Middle frontal gyrus (tissue), 1 donor: ENCODE measurements at regions not wholly inside any gene's neighbourhood (a gene's known extent, or its start where the extent isn't known, plus 50 kb on each side); places are given as distances from the start of the nearest gene placed in this dataset.
"Not testable (repeated sequence)": the region's sequence is repeated elsewhere in the genome, so short reads cannot be mapped to it uniquely, and the experiment has no call there.

Source experiments
- DNase-seq: peaks from one replicate; pipeline ENCODE4 v3.0.0-alpha.2; 2015; ENCODE audit warnings: low spot score; ENCODE audit errors: extremely low spot score

DNA sequence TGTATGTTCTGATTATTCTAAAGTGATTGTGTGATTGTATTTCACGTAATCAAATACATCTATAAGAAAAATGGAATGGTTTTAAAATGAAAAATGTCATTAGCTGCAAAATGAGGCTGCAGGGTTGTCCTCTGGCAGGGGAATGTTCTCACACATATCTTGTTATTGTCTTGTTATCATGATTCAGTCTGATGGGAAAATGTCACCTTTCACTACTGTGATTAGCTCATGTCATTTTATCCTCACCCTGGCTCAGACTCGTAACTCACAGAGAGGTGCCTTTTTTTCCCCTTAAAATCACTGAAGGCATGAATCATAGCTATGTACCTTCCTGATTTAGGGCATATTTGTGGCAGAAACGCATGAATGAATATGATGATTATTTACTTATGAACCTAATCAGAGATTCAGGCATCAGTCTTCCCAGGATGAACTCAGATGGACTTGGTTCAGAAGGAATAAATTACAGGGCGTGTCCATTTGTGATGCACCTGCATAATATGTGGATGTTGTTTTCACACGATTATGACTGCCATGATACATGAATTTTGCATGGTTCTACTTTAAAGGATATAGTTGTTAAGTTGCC is 1339.2 kb downstream of the AACS start:
- no peak for DNase-seq

DNA sequence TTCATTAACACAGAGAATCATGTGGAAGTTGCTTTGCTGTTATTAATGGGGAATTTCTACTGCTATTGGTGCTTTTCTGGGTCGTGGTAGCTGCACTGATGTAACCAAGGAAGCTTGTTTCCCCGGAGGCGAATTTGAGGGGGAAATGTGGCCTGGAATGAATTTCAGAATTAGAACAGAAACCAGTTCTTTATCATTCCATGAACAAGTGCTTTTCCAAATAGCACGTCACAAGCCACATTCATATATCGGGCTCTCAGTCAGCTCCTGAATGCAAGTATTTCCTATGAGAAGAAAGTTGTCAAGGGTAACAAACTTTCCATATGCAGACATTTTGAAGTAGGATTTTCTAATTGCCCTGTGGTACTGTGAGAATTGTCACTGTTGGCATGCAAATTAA is 1353.2 kb downstream of the AACS start:
- DNase-seq, result no peak

DNA sequence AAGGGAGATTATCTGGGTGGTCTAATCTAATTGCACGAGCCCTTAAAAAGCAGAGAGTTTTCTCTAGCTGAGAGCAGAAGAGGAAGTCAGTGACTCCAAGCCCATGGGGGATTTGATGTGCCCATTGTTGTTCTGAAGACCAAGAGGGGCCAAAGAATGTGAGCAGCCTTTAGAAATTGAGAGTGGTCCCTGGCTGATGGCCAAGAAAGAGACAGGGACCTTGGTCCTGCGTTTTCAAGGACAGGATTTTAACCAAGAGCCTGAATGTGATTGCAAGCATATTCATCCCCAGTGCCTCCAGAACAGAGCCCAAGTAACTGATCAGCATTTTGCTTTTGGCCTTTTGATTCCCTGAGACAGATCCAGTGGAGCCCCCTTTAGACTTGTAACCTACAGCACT is 1353.9 kb downstream of the AACS start:
- DNase-seq, result no peak

DNA sequence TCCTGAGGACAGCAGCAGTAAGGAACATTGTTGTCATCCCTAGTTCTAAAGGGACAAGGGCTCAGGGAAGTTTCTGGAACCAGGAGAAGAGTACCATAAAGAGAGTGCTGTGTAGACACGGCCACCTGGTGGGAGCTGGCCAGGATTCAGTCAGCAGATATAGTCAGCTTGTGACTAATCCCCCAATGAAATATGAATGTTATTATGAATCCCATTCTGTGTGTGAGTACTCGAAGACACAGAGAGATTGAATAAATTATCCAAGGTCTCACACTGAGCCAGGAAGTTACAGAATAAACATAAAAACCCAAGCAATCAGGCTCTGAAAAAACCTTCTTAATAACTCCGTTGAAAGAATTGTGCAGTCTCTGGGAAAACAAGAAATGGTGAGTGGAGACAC is 1359.5 kb downstream of the AACS start:
- DNase-seq, result no peak

DNA sequence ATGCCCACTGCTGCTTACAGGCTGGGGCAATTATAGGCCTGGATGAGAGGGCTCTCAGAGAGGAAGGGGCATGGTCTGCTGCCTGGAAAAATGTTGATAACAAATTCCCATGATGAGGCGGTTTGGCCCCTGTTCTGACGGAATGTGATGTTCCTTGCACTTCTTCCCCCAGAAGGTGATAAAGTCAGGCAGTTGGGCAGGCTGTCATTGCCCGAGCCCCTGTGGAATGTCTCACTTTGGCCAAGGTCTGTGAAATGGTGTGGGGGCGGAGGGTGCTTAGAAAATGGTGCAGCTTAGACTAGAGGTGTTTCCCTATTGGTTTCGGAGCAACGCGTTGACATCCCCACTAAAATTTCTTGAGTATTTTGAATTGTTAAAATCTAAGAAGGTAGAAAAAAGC is 1360.0 kb downstream of the AACS start:
- no peak for DNase-seq

DNA sequence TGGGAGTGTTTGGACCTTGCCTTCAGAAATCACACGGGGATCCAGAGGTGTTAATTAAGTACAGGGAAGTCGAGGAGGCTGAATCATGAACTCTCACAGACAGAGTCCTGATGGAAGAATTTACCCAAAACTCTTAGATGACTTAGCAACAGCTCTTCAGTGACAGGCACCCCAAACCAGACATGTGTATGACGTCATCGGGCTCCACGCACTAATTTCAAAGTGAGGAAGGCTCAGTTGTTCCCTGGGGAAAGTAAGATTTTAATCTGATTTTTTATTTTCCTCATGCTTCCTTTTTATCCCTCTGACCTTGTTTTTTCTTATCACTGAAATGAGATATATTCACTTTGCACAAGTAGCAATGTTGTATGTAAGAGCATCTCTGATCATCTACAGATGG is 1363.5 kb downstream of the AACS start:
- no peak for DNase-seq

DNA sequence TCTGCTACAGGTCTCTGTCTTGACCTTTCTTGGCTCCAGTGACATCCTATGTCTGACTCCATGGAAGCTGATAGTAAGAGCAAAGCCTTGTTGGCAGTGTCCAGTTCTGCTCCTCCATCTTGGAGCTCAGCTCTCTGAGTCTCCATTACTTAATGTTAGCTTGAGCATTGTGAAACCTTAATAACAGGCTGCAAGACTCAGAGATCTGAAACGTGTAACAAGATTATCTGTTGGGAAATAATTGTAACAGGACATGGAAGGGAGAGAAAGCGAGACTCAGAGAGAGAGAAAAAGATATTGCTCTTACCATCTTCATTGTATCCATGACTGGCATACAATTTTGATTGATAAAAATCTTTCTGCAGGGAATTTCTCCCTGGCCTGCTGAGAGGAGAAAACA is 1365.7 kb downstream of the AACS start:
- DNase-seq, result no peak

DNA sequence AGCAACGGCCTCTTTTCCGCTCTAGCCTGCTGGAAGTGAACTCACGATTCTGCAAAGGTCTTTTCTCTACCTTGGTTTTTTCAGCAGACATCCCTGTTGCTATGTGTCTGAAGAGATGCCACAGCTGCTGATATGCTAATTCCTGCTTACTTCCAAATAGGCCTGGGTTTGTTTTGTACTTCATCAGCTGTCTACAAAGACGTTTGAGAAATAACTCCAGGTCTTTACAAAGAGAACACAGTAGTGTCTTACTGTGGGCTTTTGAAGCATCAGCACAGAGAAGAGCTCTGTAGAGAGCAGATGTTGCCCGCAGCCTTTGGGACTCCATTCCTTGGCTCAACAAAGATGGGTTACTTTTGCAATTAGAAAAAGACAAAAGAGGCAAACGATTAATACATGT is 1366.5 kb downstream of the AACS start:
- no peak for DNase-seq

DNA sequence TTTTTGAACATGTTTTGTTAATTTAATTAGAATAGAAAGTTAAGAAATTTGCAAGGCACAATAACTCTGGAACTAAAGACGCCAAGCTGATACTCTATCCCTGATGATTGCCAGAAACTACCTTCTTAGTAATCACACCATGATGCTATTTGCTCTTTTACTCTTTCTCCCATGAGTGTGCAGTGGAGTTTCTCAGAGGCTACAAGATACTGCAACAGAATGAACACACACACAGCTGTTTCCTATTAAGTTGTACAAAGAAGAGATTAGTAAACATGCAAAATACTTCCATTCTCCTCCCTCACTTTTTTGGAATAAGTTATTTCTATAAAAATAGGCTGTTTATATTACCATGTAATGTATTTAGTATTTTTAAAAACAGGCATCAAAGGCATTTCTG is 1367.5 kb downstream of the AACS start:
- no peak for DNase-seq

DNA sequence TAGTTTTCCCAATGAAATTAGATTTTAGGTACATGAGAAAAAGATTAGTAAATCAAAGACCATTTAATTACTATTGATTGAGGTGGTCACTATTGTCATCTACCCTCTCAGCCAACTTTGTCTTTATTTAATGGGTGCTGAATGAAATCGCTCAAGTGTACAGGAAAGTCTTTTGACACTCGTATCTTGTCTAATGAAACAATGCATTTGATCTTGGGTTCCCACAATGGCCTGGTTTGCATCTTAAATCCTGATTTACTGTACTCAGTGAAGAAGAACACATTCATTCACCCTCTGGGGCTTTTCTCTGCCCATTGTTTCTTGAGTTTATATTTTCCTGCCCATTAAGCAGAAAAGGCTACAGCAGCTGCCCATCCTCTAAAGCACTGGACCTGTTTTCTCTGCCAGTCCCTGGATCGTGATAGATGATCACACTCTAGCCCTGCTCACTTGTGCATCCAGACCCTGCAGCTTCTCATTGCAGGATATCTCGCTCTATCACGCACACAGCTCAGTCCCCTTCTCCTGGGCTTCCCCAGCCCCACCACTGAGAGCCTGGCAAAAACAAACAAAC is 1369.3 kb downstream of the AACS start:
- no peak for DNase-seq

DNA sequence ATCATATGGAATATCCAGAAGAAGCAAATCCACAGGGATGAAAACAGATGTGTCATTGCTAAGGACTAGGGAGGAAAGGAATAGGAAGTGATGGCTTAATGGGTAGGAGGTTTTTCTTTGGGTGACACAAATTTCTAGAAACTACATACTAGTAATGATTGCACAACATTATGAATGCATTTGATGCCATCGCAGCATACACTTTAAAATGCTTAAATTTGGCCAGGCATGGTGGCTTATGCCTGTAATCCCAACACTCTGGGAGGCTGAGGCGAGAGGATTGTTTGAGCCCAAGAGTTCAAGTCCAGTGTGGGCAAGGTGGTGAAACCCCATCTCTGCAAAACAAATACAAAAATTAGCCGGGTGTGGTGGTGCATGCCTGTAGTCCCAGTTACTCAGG is 1370.8 kb downstream of the AACS start:
- no peak for DNase-seq

DNA sequence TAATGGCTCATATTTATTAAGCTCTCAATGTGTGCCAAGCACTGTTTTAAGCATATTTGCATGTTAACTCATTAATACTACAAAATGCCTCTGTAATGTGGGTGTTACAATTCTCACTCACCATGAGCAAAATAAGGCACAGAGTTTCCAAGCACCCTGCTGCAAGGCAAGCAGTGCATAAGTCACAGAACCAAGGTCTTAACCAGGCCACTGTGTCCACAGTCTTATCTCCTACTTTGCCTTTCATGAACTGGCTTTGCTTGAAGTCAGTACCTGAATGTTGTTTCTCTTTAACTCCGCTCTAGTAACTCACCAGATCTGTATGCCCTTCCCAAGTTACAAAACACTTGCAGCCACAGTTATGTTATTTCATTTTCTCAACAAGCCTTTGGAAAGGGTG is 1372.7 kb downstream of the AACS start:
- DNase-seq, result no peak

DNA sequence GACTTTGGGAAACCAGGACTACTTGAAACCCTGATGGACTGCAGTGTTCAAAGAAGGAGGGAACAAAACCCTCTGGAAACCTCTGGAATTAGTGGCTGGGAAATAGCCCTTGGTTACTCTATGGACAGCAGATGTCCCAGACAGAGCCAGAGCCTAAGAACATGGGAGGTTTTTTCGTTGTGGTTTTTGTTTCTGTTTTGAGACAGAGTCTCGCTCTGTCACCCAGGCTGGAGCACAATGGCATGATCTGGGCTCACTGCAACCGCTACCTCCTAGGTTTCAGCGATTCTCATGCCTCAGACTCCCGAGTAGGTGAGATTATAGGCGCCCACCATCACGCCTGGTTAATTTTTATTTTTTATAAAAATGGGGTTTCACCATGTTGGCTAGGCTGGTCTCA is 1378.7 kb downstream of the AACS start:
- DNase-seq, result no peak

DNA sequence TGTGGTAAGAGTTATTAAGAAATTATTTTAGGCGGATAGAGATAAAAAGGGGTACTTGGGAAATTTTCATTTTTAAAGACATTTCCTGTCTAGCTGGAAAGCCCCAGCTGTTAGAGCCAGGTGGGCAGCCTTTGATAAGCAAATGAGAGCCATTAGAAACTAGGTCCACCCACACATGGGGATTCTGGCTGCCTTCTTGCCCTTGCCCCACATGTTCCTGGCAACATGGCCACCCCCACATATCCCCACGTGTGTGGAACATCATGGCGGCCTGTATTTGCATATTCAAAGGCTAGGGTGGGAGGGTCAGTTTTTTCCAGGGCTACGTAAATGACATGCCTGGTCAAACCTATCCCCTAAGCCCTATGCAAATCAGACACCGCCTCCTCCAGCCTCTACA is 1382.1 kb downstream of the AACS start:
- DNase-seq, result no peak

DNA sequence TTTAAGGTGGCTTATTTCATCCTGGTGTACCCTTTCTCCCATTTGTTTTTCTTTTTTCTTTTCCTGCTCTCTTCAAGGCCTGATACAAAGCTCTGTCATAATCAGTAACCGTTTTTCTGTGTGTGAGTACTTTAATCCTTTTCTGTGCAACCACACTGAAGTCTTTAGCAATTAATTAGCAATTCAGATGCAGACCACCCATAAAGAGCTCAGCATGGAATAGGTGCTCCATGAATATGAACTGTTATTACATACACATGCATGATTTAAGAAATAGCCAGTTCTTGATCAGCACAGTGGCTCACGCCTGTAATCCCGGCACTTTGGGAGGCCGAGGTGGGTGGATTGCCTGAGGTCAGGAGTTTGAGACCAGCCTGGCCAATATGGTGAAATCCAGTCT is 1386.6 kb downstream of the AACS start:
- DNase-seq, result no peak

DNA sequence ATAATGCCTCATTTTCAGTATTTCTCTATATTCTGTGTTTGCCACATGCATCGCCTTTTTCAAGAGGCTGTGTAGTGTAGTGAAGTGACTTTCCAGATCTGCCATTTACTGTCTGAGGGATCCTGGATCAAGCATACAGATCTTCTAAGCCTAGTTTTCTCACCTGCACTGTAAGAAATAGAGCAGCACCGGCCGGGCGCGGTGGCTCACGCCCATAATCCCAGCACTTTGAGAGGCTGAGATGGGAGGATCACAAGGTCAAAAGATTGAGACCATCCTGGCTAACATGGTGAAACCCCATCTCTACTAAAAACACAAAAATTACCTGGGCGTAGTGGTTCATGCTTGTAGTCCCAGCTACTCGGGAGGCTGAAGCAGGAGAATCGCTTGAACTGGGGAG is 1387.5 kb downstream of the AACS start:
- not testable (repeated sequence) for DNase-seq

DNA sequence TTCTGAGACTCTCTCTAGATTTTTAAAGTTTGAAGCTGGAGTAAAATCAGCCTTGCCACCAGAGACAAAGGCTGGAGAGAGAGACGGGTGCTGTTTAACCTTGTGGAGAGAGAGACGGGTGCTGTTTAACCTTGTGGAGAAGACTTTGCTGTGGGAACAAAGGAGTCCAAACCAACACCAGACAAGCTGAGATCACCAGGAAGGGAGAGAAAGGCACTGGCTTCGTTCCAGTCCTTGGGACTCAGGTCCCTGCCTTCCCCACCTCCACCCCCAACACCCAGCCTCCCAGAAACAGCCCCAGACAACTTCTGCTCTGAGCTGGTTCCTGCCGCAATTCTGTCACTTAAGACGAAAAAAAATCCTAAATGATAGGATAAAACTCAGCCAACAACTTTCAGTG is 1389.3 kb downstream of the AACS start:
- no peak for DNase-seq

DNA sequence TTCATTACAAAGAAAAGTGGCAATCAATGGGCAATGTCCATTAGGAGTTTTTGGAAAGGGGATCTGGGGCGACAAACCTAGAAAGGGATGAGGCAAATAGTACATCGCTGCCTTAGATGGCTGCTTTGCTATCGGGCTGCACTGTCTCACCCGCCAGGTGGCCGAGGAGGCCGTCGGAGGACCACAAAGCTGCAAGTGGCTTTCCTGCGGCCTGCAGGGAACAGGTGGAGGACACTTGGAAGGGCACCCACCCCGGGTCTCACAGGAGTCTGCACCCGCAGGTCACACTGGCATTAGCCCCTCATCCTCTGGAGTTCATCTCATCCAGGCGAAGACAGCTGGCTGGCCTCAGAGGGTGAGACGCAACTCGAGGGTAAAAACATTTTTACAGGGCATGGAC is 1392.5 kb downstream of the AACS start:
- no peak for DNase-seq

DNA sequence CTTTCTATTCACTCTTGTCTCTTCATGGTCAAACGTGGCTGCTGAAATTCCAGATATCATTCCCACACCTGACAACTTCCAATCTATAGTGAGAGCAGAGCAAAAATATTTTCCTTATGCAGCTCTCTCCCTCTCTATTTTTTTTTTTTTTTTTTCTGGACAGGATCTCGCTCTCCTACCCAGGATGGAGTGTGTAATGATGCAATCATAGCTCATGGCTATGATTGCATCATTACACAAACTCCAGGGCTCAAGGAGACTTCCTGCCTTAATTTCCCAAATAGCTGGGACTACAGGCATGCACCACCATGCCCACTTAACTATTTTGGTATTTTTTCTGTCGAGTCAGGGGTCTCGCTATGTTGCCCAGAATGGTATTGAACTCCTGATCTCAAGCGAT is 1398.9 kb downstream of the AACS start:
- DNase-seq, result no peak

DNA sequence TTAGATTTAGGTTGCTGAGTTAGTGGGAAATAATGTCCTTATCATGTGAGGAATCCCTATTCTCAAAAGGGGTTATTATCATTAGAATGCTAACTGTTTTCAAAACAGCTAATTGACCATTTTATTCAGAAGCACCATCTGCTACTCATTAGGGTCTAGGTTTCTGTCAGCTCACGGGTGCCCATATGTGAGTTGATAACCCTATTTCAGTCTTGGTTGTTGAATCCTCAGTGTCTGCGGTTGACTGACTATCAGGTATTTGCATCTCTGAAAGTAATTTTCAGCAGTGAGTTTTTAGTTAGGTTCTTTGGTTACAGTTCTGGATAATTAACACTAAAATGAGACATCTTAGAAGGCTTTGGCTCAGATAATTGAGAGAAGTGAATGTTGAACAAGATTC is 1404.0 kb downstream of the AACS start:
- no peak for DNase-seq

DNA sequence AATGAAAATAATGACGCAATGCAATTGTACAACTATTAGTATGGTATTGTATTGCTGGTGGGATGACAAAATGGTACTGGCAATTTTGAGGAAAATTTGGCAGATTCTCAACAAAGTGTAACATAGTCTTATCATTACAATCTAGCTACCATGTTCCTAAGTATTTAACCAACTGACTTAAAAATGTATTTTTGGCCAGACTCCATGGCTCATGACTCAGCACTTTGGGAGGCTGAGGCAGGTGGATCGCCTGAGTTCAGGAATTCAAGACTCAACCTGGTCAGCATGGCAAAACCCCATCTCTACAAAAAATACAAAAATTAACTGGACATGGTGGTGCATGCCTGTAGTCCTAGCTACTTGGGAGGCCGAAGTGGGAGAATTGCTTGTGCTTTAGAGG is 1409.5 kb downstream of the AACS start:
- DNase-seq, result no peak

DNA sequence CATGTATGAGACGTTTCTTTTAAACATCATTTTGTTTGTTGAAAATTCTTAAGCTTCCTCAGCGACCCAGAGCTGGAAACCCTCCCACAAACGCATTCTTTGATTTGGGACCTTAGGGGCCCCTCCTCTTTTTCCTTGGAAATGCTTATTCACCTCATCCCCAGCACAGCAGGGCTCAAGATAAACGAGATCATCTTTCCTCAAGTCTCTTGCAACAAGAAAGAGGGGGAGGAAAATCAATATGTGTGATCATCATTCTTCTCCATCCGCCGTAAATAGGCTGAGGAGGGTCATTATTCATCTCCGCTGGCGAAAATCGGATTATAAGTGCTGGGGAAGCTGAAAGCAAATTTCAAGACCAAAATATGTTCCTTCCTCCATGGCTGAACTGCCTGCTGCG is 1415.2 kb downstream of the AACS start:
- DNase-seq, result no peak

DNA sequence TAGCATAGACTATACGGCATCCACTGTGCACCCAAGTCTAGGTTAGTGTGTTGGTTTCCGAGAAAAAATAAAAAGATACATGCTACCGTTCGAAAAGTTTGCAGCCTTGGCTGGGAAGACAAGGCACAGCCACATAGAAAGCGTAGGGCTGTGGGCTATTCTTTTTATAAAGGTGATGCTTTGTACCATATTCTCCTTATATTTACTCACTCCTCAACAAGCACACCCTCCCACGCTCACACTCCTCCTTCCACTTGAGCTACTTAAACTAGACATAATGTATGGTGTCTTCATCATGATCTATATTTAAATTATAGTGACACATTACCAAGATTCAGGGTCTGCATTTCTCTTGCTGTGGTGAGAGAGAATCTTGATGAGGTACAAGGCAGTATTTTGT is 1416.5 kb downstream of the AACS start:
- peak; percentile 16 for DNase-seq
